ENCODE measurements at regions not wholly inside any gene's neighbourhood (a gene's known extent, or its start where the extent isn't known, plus 50 kb on each side); places are given as distances from the start of the nearest gene placed in this dataset.
"Not testable (repeated sequence)": the region's sequence is repeated elsewhere in the genome, so short reads cannot be mapped to it uniquely, and the experiment has no call there.

DNA sequence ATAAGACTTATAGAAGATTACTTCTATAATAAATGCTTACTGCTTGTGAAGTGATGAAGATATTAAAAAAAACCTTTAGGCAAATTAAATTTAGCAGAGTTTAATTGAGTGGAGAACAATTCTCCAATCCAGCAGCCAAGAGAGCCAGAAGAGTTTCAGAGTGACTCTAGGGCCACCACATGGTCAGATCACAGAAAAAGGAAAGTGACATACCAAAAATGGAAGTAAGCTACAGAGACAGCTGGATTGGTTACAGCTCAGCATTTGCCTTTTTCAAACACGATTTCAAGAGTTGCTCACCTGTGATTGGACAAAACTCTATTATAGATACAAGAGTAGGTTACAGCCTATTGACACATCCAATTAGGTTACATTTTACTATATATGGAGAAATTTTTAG, 79.0 kb upstream of the TRAM1L1 start:
- TF ChIP-seq CHD2 (IDR thresholded peaks at IDR 0.05; ENCODE audit: low read length, partially characterized antibody) (no peak), RAD21 (IDR thresholded peaks at IDR 0.05; ENCODE audit: low read length) (peak; percentile 32)
- Histone ChIP-seq H3K27me3 (ENCODE audit: insufficient read depth) (no peaks in the 10 kb centered on the region), H3K4me2 (no peak overlapping the region), H3K27ac (ENCODE audit: low read depth in 2 of 2, low read length in 1 of 2) (no peak overlapping the region), H2AFZ (ENCODE audit: low read depth) (no peak overlapping the region), H3K9ac (no peak overlapping the region), H3K9me2 (no peaks in the 10 kb centered on the region), H4K20me1 (ENCODE audit: insufficient read depth) (no peaks in the 10 kb centered on the region), H3F3A (replicated peaks; ENCODE audit: insufficient read depth) (no peaks in the 10 kb centered on the region), H3K36me3 (replicated peaks in 1 of 2; ENCODE audit: control insufficient read depth in 1 of 2, insufficient read depth in 2 of 2, low read length in 1 of 2) (no peaks in the 10 kb centered on the region), H3K9me3 (no peaks in the 10 kb centered on the region), H3K79me2 (ENCODE audit: insufficient read depth) (no peaks in the 10 kb centered on the region), H3K4me1 (ENCODE audit: control insufficient read depth in 1 of 2, insufficient read depth in 2 of 2, low read depth in 1 of 2, low read length in 1 of 2) (no peaks in the 10 kb centered on the region; a peak in 1 of 4 replicates), H3K4me3 (ENCODE audit: low read depth in 2 of 2, low read length in 1 of 2) (no peak overlapping the region)
- 56% methylated on average over 1 of the region's 1 CpG for WGBS (ENCODE audit: low lambda C conversion rate)
- ChIA-PET POLR2A (no interaction called here), CTCF (interaction anchor here (1.3 kb wide), 1 partner anchor 29 kb away, joined by 3 read pairs; no protein-coding TSS in a partner anchor)
- no peak for DNase-seq

DNA sequence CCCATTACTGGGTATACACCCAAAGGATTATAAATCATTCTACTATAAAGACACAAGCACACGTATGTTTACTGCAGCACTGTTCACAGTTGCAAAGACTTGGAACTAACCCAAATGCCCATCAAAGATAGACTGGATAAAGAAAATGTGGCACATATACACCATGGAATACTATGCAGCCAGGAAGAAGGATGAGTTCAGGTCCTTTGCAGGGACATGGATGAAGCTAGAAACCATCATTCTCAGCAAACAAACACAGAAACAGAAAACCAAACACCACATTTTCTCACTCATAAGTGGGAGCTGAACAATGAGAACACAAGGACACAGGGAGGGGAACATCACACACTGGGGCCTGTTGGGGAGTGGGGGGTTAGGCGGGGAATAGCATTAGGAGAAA, 90.0 kb upstream of the TRAM1L1 start:
- H3K36me3 ChIP-seq (replicated peaks in 1 of 2; ENCODE audit: control insufficient read depth in 1 of 2, insufficient read depth in 2 of 2, low read length in 1 of 2); H2AFZ ChIP-seq (ENCODE audit: low read depth); H3K27ac ChIP-seq (ENCODE audit: low read depth in 2 of 2, low read length in 1 of 2); H3K9me2 ChIP-seq; H3K4me1 ChIP-seq (ENCODE audit: control insufficient read depth in 1 of 2, insufficient read depth in 2 of 2, low read depth in 1 of 2, low read length in 1 of 2); H3K27me3 ChIP-seq (ENCODE audit: insufficient read depth); H4K20me1 ChIP-seq (ENCODE audit: insufficient read depth); DNase-seq; H3K79me2 ChIP-seq (ENCODE audit: insufficient read depth); H3F3A ChIP-seq (replicated peaks; ENCODE audit: insufficient read depth); H3K9ac ChIP-seq; POLR2A ChIA-PET; H3K4me3 ChIP-seq (ENCODE audit: low read depth in 2 of 2, low read length in 1 of 2); H3K4me2 ChIP-seq; CTCF ChIA-PET; H3K9me3 ChIP-seq: not testable (repeated sequence)
- 71% methylated on average over 2 of the region's 2 CpGs for WGBS (ENCODE audit: low lambda C conversion rate)

DNA sequence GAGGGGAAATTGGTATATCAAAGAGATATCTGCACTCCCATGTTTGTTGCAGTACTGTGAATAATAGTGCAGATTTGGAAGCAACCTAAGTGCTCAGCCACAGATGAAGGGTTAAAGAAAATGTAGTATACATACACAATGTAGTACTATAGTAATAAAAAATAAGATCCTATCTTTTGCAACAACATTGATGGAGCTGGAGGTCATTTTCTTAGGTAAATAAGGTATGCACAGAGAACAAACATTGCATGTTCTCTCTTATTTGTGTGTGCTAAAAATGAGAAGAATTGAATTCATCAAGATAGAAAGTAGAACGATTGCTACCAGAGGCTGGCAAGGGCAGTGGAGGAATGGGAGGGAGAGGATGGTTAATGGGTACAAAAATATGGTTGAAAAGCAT, 117.9 kb upstream of the TRAM1L1 start:
- H3K79me2 ChIP-seq (ENCODE audit: insufficient read depth): no peaks in the 10 kb centered on the region
- TF ChIP-seq CHD2 (IDR thresholded peaks at IDR 0.05; ENCODE audit: low read length, partially characterized antibody): no peak
- TF ChIP-seq, protein P1, sequence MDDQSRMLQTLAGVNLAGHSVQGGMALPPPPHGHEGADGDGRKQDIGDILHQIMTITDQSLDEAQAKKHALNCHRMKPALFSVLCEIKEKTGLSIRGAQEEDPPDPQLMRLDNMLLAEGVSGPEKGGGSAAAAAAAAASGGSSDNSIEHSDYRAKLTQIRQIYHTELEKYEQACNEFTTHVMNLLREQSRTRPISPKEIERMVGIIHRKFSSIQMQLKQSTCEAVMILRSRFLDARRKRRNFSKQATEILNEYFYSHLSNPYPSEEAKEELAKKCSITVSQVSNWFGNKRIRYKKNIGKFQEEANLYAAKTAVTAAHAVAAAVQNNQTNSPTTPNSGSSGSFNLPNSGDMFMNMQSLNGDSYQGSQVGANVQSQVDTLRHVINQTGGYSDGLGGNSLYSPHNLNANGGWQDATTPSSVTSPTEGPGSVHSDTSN (IDR thresholded peaks at IDR 0.05): no peak
- TF ChIP-seq ELF1 (IDR thresholded peaks at IDR 0.05): no peak
- TF ChIP-seq TCF12 (IDR thresholded peaks at IDR 0.05): no peak
- no peak for TF ChIP-seq FOXJ3 (CRISPR knock-in tag; IDR thresholded peaks at IDR 0.05)
- TF ChIP-seq, protein P2, sequence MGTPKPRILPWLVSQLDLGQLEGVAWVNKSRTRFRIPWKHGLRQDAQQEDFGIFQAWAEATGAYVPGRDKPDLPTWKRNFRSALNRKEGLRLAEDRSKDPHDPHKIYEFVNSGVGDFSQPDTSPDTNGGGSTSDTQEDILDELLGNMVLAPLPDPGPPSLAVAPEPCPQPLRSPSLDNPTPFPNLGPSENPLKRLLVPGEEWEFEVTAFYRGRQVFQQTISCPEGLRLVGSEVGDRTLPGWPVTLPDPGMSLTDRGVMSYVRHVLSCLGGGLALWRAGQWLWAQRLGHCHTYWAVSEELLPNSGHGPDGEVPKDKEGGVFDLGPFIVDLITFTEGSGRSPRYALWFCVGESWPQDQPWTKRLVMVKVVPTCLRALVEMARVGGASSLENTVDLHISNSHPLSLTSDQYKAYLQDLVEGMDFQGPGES (IDR thresholded peaks at IDR 0.05; ENCODE audit: low read depth, low read length): no peak
- no peak for TF ChIP-seq POLR2AphosphoS5 (IDR thresholded peaks at IDR 0.05; ENCODE audit: low read depth, low read length)
- TF ChIP-seq, protein P3, sequence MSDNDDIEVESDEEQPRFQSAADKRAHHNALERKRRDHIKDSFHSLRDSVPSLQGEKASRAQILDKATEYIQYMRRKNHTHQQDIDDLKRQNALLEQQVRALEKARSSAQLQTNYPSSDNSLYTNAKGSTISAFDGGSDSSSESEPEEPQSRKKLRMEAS (IDR thresholded peaks at IDR 0.05; ENCODE audit: low read depth): no peak
- no peak for TF ChIP-seq FOXM1 (IDR thresholded peaks at IDR 0.05; ENCODE audit: low read depth)
- TF ChIP-seq, protein P4, sequence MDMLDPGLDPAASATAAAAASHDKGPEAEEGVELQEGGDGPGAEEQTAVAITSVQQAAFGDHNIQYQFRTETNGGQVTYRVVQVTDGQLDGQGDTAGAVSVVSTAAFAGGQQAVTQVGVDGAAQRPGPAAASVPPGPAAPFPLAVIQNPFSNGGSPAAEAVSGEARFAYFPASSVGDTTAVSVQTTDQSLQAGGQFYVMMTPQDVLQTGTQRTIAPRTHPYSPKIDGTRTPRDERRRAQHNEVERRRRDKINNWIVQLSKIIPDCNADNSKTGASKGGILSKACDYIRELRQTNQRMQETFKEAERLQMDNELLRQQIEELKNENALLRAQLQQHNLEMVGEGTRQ (IDR thresholded peaks at IDR 0.05; ENCODE audit: borderline replicate concordance, low read depth, low read length): no peak
- peaks cover 0 to 2% of the 10 kb centered on the region in 2 experiments; a peak in 1 of 4 replicates for H3K4me1 ChIP-seq (ENCODE audit: control insufficient read depth in 1 of 2, insufficient read depth in 2 of 2, low read depth in 1 of 2, low read length in 1 of 2)
- no peaks in the 10 kb centered on the region for H3K27me3 ChIP-seq (ENCODE audit: insufficient read depth)
- no peaks in the 10 kb centered on the region for H3F3A ChIP-seq (replicated peaks; ENCODE audit: insufficient read depth)
- no peak overlapping the region for H3K9ac ChIP-seq
- no peak for DNase-seq
- no peaks in the 10 kb centered on the region for H3K9me2 ChIP-seq
- WGBS (ENCODE audit: low lambda C conversion rate): 60% methylated on average over 1 of the region's 1 CpG
- H3K9me3 ChIP-seq: no peaks in the 10 kb centered on the region
- no peaks in the 10 kb centered on the region for H4K20me1 ChIP-seq (ENCODE audit: insufficient read depth)
- no peak overlapping the region for H2AFZ ChIP-seq (ENCODE audit: low read depth)
- H3K36me3 ChIP-seq (replicated peaks in 1 of 2; ENCODE audit: control insufficient read depth in 1 of 2, insufficient read depth in 2 of 2, low read length in 1 of 2): no peaks in the 10 kb centered on the region
- H3K4me2 ChIP-seq: no peak overlapping the region
- H3K27ac ChIP-seq (ENCODE audit: low read depth in 2 of 2, low read length in 1 of 2): no peak overlapping the region
- no peak overlapping the region for H3K4me3 ChIP-seq (ENCODE audit: low read depth in 2 of 2, low read length in 1 of 2)
- POLR2A ChIA-PET: no interaction called here
- CTCF ChIA-PET: interaction anchor here (0.7 to 1.4 kb wide), 2 partner anchors 15 to 71 kb away, joined by 3 to 4 read pairs; no protein-coding TSS in a partner anchor

All from SK-N-SH (cell line).